ENCODE measurements at regions not wholly inside any gene's neighbourhood (a gene's known extent, or its start where the extent isn't known, plus 50 kb on each side); places are given as distances from the start of the nearest gene placed in this dataset.

DNA sequence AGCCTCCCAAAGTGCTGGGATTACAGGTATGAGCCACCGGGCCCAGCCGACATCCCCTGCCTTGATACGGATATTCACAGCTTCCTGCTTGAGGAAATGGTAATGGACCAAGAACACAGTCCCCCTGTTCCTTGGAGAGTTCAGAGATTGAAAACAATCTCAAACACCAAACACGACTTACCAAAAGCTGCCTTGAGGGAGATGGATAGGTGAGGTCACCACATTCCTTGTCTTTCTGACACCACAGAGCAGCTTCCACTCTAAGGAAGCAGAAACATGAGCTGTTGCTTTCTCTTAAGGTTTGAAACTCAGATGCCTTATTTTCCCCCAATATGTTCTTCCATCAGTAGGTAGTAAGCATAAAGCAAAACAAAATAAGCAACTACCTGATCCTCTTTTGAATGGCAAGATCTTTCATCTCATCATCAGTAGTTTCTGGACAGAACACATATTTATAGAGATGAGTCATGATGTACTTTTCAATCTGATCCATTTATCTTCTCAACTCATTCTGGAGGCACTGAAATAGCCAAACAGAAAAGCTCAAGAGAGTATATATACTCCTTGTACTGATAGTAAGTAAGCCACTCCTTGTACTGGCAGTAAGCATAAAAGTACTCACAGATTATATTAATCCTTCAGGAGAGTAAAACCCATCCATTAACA lies 199.1 kb upstream of the KCTD7 start:
- no peak for TF ChIP-seq POLR2A (IDR thresholded peaks at IDR 0.05)
- TF ChIP-seq, protein P1, sequence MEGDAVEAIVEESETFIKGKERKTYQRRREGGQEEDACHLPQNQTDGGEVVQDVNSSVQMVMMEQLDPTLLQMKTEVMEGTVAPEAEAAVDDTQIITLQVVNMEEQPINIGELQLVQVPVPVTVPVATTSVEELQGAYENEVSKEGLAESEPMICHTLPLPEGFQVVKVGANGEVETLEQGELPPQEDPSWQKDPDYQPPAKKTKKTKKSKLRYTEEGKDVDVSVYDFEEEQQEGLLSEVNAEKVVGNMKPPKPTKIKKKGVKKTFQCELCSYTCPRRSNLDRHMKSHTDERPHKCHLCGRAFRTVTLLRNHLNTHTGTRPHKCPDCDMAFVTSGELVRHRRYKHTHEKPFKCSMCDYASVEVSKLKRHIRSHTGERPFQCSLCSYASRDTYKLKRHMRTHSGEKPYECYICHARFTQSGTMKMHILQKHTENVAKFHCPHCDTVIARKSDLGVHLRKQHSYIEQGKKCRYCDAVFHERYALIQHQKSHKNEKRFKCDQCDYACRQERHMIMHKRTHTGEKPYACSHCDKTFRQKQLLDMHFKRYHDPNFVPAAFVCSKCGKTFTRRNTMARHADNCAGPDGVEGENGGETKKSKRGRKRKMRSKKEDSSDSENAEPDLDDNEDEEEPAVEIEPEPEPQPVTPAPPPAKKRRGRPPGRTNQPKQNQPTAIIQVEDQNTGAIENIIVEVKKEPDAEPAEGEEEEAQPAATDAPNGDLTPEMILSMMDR (IDR thresholded peaks at IDR 0.05), result no peak
